Mucosa of descending colon (tissue), 3 donors: ENCODE measurements at regions not wholly inside any gene's neighbourhood (a gene's known extent, or its start where the extent isn't known, plus 50 kb on each side); places are given as distances from the start of the nearest gene placed in this dataset.

ENCODE experiments used
- ATAC-seq: fragments of 200-7000 bp; cut with Tn5 transposase; one replicate; pipeline ENCODE4 v1.9.1; 2020; ENCODE audit warnings: mild to moderate bottlenecking, moderate library complexity
- DNase-seq, 3 donors: peaks; one replicate each; pipeline ENCODE4 v3.0.0-alpha.2; 2020
- H3K36me3 ChIP-seq: fragments of 200-600 bp; one replicate; pipeline ENCODE4 v1.8.0; 2021; ENCODE audit warnings: low read depth, mild to moderate bottlenecking
- H3K4me1 ChIP-seq: fragments of 200-600 bp; one replicate; pipeline ENCODE4 v1.8.0; 2021; ENCODE audit warnings: low read depth, mild to moderate bottlenecking
- H3K4me3 ChIP-seq: fragments of 200-600 bp; one replicate; pipeline ENCODE4 v1.8.0; 2021; ENCODE audit warnings: mild to moderate bottlenecking
- H3K9me3 ChIP-seq: fragments of 200-600 bp; one replicate; pipeline ENCODE4 v1.8.0; 2021; ENCODE audit warnings: mild to moderate bottlenecking
- intact Hi-C, 2 donors: fragments of 100-400 bp; cut with DNase I in 1 of 2; cut with micrococcal nuclease in 1 of 2; formaldehyde crosslinking; loops; one replicate each; pipeline versions ENCODE4 v1.11.0 to v1.11.1; 2022; cut with DNase I, micrococcal nuclease
- TF ChIP-seq, protein P1 (sequence below): fragments of 200-600 bp; IDR thresholded peaks from one replicate; pipeline ENCODE4 v1.8.0; 2022; ENCODE audit warnings: antibody characterized with exemption, mild to moderate bottlenecking
- donor health status: DM: no; HTN: no; CAD: no; lungs with moderate emphysema.
- donor health status: DM: no; HTN: no; CAD: no.
- donor health status: DM: no; HTN: yes; CAD: no.

DNA sequence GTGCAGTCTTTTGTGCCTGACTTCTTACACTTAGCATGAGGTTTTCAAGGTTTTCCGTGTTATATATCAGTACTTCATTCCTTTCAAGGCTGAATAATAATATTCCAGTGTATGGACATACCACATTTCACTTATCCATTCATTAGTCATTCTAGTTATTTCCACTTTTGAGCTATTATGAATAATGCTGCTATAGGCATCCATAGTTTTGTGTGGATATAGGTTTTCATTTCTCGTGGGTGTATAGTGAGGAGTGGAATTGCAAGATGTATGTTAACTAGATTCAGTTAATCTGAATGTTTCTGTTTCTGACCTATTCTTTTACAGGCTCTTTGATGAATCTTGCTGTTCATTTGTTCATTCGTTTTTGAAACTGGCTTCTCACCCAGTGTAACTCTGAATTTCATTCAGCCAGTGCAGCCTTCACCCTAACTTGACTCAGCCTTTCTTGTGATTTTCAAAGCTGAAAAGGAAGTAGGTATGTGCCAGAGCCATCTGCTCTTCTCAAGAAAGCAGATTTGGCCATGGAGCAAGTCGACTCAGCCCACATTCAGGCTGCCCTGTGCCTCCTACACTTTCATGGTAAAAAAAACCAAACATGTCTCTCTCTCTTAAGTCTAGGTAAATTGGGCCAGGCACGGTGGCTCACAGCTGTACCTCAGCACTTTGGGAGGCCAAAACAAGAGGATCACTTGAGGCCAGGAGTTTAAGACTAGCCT is 56.3 kb upstream of the NOCT start:
- ATAC-seq (no peak), DNase-seq (no peak)
- Histone ChIP-seq H3K9me3 (no peaks in the 10 kb centered on the region), H3K4me1 (no peaks in the 10 kb centered on the region), H3K4me3 (no peak overlapping the region), H3K36me3 (no peaks in the 10 kb centered on the region)
- intact Hi-C loops = no loop called here
- TF ChIP-seq, protein P1, sequence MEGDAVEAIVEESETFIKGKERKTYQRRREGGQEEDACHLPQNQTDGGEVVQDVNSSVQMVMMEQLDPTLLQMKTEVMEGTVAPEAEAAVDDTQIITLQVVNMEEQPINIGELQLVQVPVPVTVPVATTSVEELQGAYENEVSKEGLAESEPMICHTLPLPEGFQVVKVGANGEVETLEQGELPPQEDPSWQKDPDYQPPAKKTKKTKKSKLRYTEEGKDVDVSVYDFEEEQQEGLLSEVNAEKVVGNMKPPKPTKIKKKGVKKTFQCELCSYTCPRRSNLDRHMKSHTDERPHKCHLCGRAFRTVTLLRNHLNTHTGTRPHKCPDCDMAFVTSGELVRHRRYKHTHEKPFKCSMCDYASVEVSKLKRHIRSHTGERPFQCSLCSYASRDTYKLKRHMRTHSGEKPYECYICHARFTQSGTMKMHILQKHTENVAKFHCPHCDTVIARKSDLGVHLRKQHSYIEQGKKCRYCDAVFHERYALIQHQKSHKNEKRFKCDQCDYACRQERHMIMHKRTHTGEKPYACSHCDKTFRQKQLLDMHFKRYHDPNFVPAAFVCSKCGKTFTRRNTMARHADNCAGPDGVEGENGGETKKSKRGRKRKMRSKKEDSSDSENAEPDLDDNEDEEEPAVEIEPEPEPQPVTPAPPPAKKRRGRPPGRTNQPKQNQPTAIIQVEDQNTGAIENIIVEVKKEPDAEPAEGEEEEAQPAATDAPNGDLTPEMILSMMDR = no peak

DNA sequence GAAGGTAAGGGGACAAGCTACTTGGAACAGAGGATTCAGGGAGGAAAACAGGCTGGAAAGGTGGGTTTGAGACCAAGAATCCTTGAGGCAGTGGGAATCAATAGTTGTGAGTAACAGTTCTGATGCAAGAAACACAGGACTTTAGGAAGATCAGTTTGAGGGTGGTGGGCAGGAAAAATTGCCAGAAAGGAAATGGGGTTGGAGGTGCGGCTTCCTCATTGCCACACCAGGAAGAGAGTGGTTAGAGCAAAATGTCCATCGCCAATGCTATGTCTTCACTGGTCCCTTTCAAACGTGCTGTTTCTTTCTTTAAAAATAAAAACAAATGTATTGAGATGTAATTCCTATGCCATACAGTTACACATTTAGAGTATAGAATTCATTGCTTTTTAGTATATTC is 57.1 kb upstream of the NOCT start:
- Histone ChIP-seq H3K36me3 (no peaks in the 10 kb centered on the region), H3K4me3 (no peak overlapping the region), H3K9me3 (no peaks in the 10 kb centered on the region), H3K4me1 (no peaks in the 10 kb centered on the region)
- DNase-seq (no peak), ATAC-seq (no peak)
- TF ChIP-seq, protein P1 = no peak
- intact Hi-C loops = no loop called here

DNA sequence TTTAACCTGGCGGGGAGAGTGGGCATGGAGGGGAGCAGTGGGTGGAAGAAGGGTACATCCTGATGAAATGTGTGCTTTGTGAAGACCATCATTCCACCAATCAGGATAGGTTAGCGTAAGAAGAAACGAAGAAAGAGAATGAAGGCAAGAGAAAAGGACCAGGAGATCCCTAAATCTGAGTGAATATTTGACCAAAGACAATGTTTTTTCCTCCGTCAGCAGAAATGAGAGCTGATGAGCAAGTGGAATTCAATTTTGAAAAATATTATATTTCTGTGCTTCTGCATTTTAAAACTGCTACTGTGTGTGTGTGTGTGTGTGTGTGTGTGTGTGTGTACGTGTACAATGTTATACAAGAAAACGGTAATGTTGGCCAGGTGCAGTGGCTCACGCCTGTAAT is 58.3 kb upstream of the NOCT start:
- Histone ChIP-seq H3K9me3 (no peaks in the 10 kb centered on the region), H3K4me1 (no peaks in the 10 kb centered on the region), H3K4me3 (no peak overlapping the region), H3K36me3 (no peaks in the 10 kb centered on the region)
- TF ChIP-seq, protein P1 = no peak
- intact Hi-C loops = no loop called here
- ATAC-seq = no peak
- no peak for DNase-seq

DNA sequence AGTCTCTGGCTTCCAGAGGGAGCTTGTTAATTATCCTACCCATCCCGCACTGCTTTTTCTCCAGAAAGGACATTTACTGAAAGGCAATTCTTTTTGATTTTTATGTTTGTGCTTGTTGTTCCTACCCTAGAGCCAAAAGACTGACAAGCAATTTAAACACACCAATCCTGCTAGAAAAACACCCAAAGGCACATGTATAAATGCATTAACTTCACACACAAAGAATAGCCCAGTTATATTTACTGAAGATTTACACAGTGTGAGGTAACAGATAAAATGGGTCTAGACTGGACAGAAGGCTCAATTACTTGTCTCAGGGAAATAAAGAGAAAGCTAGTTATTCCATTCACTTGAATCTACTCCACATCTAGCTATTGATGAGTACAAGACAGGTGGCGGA is 61.2 kb upstream of the NOCT start:
- Histone ChIP-seq H3K4me3 (no peak overlapping the region), H3K9me3 (no peaks in the 10 kb centered on the region), H3K4me1 (no peaks in the 10 kb centered on the region), H3K36me3 (no peaks in the 10 kb centered on the region)
- ATAC-seq (no peak), DNase-seq (no peak)
- TF ChIP-seq, protein P1 = no peak
- intact Hi-C loops = no loop called here

DNA sequence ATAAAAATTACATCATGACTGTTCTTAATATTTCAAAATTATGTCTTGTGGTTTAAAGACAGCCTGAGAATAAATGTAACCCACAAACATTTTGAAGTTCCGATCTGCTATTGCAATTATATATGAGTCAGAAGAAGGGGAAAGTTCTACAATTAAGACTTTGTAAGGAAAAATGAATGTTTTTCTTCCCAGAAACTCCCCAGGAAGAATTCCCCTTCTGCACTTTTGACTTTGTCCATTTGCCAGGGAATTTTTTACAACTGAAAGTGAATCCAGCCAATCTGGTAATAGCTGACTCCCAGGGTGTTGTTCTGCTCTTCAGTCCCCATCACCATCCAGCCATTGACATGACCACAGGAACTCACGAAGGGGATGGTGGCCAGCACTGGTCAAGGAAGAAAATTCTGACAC is 61.6 kb upstream of the NOCT start:
- no peak for DNase-seq
- Histone ChIP-seq H3K4me3 (no peak overlapping the region), H3K4me1 (no peaks in the 10 kb centered on the region), H3K36me3 (no peaks in the 10 kb centered on the region), H3K9me3 (no peaks in the 10 kb centered on the region)
- intact Hi-C loops = no loop called here
- ATAC-seq = peak; percentile 33
- TF ChIP-seq, protein P1 = no peak

DNA sequence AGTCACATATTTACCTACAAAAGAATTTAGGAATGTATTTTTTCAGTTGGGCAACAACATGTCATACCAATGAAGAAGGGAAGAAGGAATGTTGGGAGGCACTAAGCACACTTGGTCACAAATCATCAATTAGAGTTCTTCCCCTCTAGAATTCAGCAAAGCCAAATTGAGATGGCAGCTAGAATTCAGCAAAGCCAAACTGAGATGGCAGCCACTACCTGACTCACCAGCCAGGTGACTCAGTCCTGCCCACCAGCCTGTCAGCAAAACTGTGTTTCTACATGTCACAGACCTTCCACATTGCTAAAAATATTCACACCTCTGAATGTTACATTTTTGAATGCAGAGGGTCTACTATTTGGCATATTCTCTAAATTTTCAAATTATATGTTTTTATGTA is 63.2 kb upstream of the NOCT start:
- Histone ChIP-seq H3K4me1 (no peaks in the 10 kb centered on the region), H3K36me3 (no peaks in the 10 kb centered on the region), H3K4me3 (no peak overlapping the region), H3K9me3 (no peaks in the 10 kb centered on the region)
- TF ChIP-seq, protein P1 = no peak
- DNase-seq (no peak), ATAC-seq (no peak)
- intact Hi-C loops = no loop called here
